ENCODE measurements at regions not wholly inside any gene's neighbourhood (a gene's known extent, or its start where the extent isn't known, plus 50 kb on each side); places are given as distances from the start of the nearest gene placed in this dataset.
"Not testable (repeated sequence)": the region's sequence is repeated elsewhere in the genome, so short reads cannot be mapped to it uniquely, and the experiment has no call there.

DNA sequence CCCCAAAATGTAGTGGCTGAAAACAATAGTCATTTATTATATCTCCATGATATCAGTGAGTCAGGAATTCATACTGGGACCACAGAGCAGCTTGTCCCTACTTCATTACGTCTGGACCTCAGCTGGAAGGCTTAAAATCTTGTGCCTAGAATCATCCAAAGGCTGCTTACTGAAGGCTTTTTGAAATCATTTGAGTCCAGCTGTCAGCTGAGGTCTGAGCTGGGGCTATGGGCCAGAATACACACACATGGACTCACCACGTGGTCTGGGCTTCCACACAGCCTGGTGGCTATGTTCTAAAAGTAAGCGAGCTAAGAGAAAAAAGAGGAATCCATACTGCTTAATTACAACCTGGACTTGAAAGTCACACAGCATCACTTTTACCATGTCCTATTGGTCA, 209.2 kb downstream of the KCTD12 start:
- intact Hi-C loops (cut with micrococcal nuclease), result no loop called here
- Mint-ChIP-seq H3K9me3 (no peaks in the 10 kb centered on the region), H3K4me1 (no peaks in the 10 kb centered on the region), H3K36me3 (no peaks in the 10 kb centered on the region), H3K27ac (no peak overlapping the region), H3K27me3 (peaks cover 5 to 9% of the 10 kb centered on the region in 2 donors), H3K4me3 (no peak overlapping the region)
- no peaks in the 10 kb centered on the region for H3K27me3 ChIP-seq (ENCODE audit: insufficient read depth, low read length)
- no peaks in the 10 kb centered on the region for H3K36me3 ChIP-seq (ENCODE audit: insufficient read depth, low read length)
- H3K4me1 ChIP-seq (ENCODE audit: insufficient read depth, low read length), result no peaks in the 10 kb centered on the region
- POLR2A ChIA-PET (ENCODE audit: partially characterized antibody), result no interaction called here
- no peak overlapping the region for H3K4me3 ChIP-seq (ENCODE audit: low read length in 2 of 2)
- no peaks in the 10 kb centered on the region for H3K9me3 ChIP-seq (ENCODE audit: control insufficient read depth in 1 of 2, low read length in 2 of 2)
- no peak for DNase-seq
- no peak overlapping the region for H3K27ac ChIP-seq (ENCODE audit: low read depth, low read length)
- CTCF ChIA-PET (ENCODE audit: partially characterized antibody), result interaction anchor here (0.8 kb wide), 1 partner anchor 16 kb away, joined by 3 read pairs; no protein-coding TSS in a partner anchor

DNA sequence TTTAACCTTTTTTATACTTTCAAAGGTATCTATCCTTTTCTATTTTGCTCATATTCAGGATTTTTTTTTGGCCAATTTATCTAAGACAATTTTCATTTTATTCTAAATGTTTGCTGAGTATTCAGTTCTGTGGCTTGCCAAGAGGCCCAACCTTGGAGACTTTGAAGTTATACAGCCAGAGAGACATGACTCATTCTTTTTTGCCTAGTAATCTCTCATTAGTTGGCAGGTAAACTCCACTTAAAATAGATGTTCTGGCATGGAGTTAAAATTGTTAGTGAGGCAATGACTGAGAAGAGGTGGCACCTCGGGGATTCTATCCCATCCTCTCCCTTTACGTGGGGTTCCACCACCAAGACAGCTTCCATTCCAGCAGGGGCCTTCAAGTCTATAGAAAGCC, 213.8 kb downstream of the KCTD12 start:
- Mint-ChIP-seq H3K27me3 (peaks cover 3 to 5% of the 10 kb centered on the region in 2 donors), H3K27ac (no peak overlapping the region), H3K4me1 (no peaks in the 10 kb centered on the region), H3K9me3 (no peaks in the 10 kb centered on the region), H3K4me3 (no peak overlapping the region), H3K36me3 (no peaks in the 10 kb centered on the region)
- Histone ChIP-seq H3K27ac (ENCODE audit: low read depth, low read length) (no peak overlapping the region), H3K4me1 (ENCODE audit: insufficient read depth, low read length) (no peaks in the 10 kb centered on the region), H3K4me3 (ENCODE audit: low read length in 2 of 2) (no peak overlapping the region), H3K27me3 (ENCODE audit: insufficient read depth, low read length) (no peaks in the 10 kb centered on the region), H3K9me3 (ENCODE audit: control insufficient read depth in 1 of 2, low read length in 2 of 2) (no peaks in the 10 kb centered on the region), H3K36me3 (ENCODE audit: insufficient read depth, low read length) (no peaks in the 10 kb centered on the region)
- intact Hi-C loops (cut with micrococcal nuclease), result no loop called here
- POLR2A ChIA-PET (ENCODE audit: partially characterized antibody), result no interaction called here
- DNase-seq, result no peak
- CTCF ChIA-PET (ENCODE audit: partially characterized antibody), result no interaction called here

DNA sequence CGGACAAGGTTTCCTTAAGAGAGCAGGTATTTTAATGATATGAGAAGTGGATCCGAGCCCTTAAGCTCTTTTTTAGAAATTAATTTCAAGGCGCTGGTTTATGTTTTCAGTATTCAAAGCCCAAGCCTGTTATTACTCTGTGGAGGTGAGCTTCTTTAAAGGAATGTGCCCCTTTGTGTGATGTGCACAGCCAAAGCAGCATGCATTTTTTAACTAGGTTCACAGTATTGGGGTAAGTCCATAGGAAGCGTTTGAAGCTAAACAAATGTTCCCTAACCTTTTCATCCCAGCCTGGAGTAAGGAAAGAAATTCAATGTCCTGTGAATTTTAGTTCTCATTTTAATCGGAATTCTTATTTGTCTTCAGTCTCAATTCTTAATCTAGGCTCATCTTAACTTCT, 217.5 kb downstream of the KCTD12 start:
- no peaks in the 10 kb centered on the region for H3K36me3 Mint-ChIP-seq
- no peak for DNase-seq
- Histone ChIP-seq H3K27ac (ENCODE audit: low read depth, low read length) (no peak overlapping the region), H3K4me3 (ENCODE audit: low read length in 2 of 2) (no peak overlapping the region), H3K36me3 (ENCODE audit: insufficient read depth, low read length) (no peaks in the 10 kb centered on the region), H3K9me3 (ENCODE audit: control insufficient read depth in 1 of 2, low read length in 2 of 2) (no peaks in the 10 kb centered on the region), H3K27me3 (ENCODE audit: insufficient read depth, low read length) (no peaks in the 10 kb centered on the region), H3K4me1 (ENCODE audit: insufficient read depth, low read length) (no peaks in the 10 kb centered on the region)
- ChIA-PET CTCF (ENCODE audit: partially characterized antibody) (interaction anchor here (1.2 to 1.8 kb wide), 4 partner anchors 207 to 308 kb away, joined by 3 to 9 read pairs (median 6); no protein-coding TSS in a partner anchor), POLR2A (ENCODE audit: partially characterized antibody) (no interaction called here)
- H3K4me1 Mint-ChIP-seq, result no peaks in the 10 kb centered on the region
- H3K27ac Mint-ChIP-seq, result no peak overlapping the region
- no peak overlapping the region for H3K4me3 Mint-ChIP-seq
- intact Hi-C loops (cut with micrococcal nuclease), result loop anchor here (5.0 kb wide), 1 partner anchor 219 kb away; the partner anchor contains the start of gene KCTD12
- no peaks in the 10 kb centered on the region for H3K9me3 Mint-ChIP-seq
- H3K27me3 Mint-ChIP-seq, result peaks cover 0 to 8% of the 10 kb centered on the region in 2 donors

DNA sequence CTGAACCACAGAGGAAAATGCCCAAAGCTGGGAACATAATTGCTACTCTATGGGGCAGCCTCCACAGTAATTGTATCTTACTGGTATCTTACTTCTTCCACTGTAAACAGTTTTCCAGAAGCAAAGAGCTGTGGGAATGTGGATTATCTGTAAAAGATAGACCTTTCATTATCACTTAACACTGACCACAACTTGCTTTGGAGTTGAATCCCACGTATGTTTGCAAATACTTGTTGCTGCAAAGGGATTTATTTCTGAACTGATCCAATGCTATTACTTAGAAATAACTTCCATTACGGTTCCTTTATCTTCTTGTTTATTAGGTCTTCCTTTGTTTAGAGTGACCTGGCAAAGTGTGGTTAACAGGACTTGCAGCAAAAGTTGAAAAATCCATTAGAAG, 218.1 kb downstream of the KCTD12 start:
- H3K4me1 Mint-ChIP-seq, result no peaks in the 10 kb centered on the region
- Histone ChIP-seq H3K27me3 (ENCODE audit: insufficient read depth, low read length) (no peaks in the 10 kb centered on the region), H3K4me3 (ENCODE audit: low read length in 2 of 2) (no peak overlapping the region), H3K27ac (ENCODE audit: low read depth, low read length) (no peak overlapping the region), H3K36me3 (ENCODE audit: insufficient read depth, low read length) (no peaks in the 10 kb centered on the region), H3K4me1 (ENCODE audit: insufficient read depth, low read length) (no peaks in the 10 kb centered on the region), H3K9me3 (ENCODE audit: control insufficient read depth in 1 of 2, low read length in 2 of 2) (no peaks in the 10 kb centered on the region)
- DNase-seq, result no peak
- H3K4me3 Mint-ChIP-seq, result no peak overlapping the region
- no peak overlapping the region for H3K27ac Mint-ChIP-seq
- no peaks in the 10 kb centered on the region for H3K9me3 Mint-ChIP-seq
- CTCF ChIA-PET (ENCODE audit: partially characterized antibody), result interaction anchor here (1.2 to 1.9 kb wide), 6 partner anchors 208 to 308 kb away, joined by 3 to 9 read pairs (median 6); partner anchors contain the start of gene KCTD12
- POLR2A ChIA-PET (ENCODE audit: partially characterized antibody), result no interaction called here
- intact Hi-C loops (cut with micrococcal nuclease), result loop anchor here (5.0 kb wide), 1 partner anchor 219 kb away; the partner anchor contains the start of gene KCTD12
- H3K36me3 Mint-ChIP-seq, result no peaks in the 10 kb centered on the region
- H3K27me3 Mint-ChIP-seq, result peaks cover 0 to 6% of the 10 kb centered on the region in 2 donors

GRCh38 chr13:76667551-76667950, 218.7 kb downstream of the KCTD12 start:
- no peak overlapping the region for H3K27ac ChIP-seq (ENCODE audit: low read depth, low read length)
- H3K4me3 ChIP-seq (ENCODE audit: low read length in 2 of 2), result no peak overlapping the region
- no peaks in the 10 kb centered on the region for H3K4me1 ChIP-seq (ENCODE audit: insufficient read depth, low read length)
- intact Hi-C loops (cut with micrococcal nuclease), result loop anchor here (1.0 to 5.0 kb wide), 2 partner anchors 220 to 236 kb away; partner anchors contain the start of gene KCTD12
- Mint-ChIP-seq H3K36me3 (no peaks in the 10 kb centered on the region), H3K27me3 (peaks cover 0 to 6% of the 10 kb centered on the region in 2 donors), H3K4me3 (no peak overlapping the region), H3K27ac (no peak overlapping the region), H3K9me3 (no peaks in the 10 kb centered on the region), H3K4me1 (no peaks in the 10 kb centered on the region)
- CTCF ChIA-PET (ENCODE audit: partially characterized antibody), result interaction anchor here (1.2 to 1.9 kb wide), 6 partner anchors 209 to 309 kb away, joined by 3 to 9 read pairs (median 6); partner anchors contain the start of gene KCTD12
- no peaks in the 10 kb centered on the region for H3K27me3 ChIP-seq (ENCODE audit: insufficient read depth, low read length)
- H3K36me3 ChIP-seq (ENCODE audit: insufficient read depth, low read length), result no peaks in the 10 kb centered on the region
- peak in 1 of 5 donors; percentile 9 for DNase-seq
- POLR2A ChIA-PET (ENCODE audit: partially characterized antibody), result no interaction called here
- H3K9me3 ChIP-seq (ENCODE audit: control insufficient read depth in 1 of 2, low read length in 2 of 2), result no peaks in the 10 kb centered on the region

DNA sequence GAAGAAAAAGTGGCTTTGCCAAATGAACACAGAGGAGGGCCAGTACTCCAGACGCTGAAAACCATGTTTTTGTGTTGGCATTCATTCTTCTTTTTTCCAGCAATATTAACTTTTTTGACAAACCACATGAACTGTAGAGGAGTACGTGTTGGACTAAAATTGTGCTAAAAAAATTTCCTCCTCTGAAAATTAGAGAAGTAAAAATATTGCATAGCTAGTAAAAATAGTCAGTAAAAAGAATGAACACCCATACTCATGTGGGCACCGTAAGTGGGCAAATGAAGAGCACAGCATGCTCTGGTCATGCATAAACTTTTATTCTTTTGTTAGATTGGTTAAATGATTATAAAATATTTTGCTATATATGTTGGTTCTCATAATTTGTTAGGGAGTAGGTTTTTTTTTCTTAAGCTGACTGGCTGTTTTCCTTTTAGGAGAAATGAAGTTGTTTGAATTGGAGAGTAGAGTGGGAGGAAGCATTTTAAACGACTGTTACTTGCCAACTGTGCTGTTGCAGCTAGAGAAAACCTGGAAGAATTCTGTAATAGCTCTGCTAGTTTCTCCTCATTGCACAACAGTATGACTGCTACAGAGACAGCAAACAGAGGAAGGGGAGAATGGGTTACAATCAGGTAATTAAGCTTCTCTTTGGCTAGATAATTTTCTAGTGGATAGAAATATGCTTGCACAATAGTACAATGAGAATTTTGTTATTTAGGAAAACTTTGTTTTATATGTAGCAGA, 222.4 kb downstream of the KCTD12 start:
- no peaks in the 10 kb centered on the region for H3K9me3 Mint-ChIP-seq

GRCh38 chr13:76659074-76659473, 227.1 kb downstream of the KCTD12 start:
- H3K4me3 ChIP-seq (ENCODE audit: low read length in 2 of 2); POLR2A ChIA-PET (ENCODE audit: partially characterized antibody); H3K27ac Mint-ChIP-seq; H3K9me3 Mint-ChIP-seq; H3K4me3 Mint-ChIP-seq; H3K4me1 Mint-ChIP-seq; H3K27me3 ChIP-seq (ENCODE audit: insufficient read depth, low read length); H3K9me3 ChIP-seq (ENCODE audit: control insufficient read depth in 1 of 2, low read length in 2 of 2); H3K27ac ChIP-seq (ENCODE audit: low read depth, low read length); H3K4me1 ChIP-seq (ENCODE audit: insufficient read depth, low read length); intact Hi-C loops (cut with micrococcal nuclease); CTCF ChIA-PET (ENCODE audit: partially characterized antibody); DNase-seq; H3K27me3 Mint-ChIP-seq; H3K36me3 Mint-ChIP-seq; H3K36me3 ChIP-seq (ENCODE audit: insufficient read depth, low read length): not testable (repeated sequence)

More for the DNA sequence above, 222.4 kb downstream of the KCTD12 start:
- peaks cover under 1 to 3% of the 10 kb centered on the region in 2 donors for H3K27me3 Mint-ChIP-seq
- Histone ChIP-seq H3K4me1 (ENCODE audit: insufficient read depth, low read length) (no peaks in the 10 kb centered on the region), H3K36me3 (ENCODE audit: insufficient read depth, low read length) (no peaks in the 10 kb centered on the region), H3K27ac (ENCODE audit: low read depth, low read length) (no peak overlapping the region), H3K27me3 (ENCODE audit: insufficient read depth, low read length) (no peaks in the 10 kb centered on the region), H3K4me3 (ENCODE audit: low read length in 2 of 2) (no peak overlapping the region), H3K9me3 (ENCODE audit: control insufficient read depth in 1 of 2, low read length in 2 of 2) (no peaks in the 10 kb centered on the region)
- no peak overlapping the region for H3K4me3 Mint-ChIP-seq
- no peaks in the 10 kb centered on the region for H3K4me1 Mint-ChIP-seq
- no peak overlapping the region for H3K27ac Mint-ChIP-seq
- H3K36me3 Mint-ChIP-seq, result no peaks in the 10 kb centered on the region
- ChIA-PET POLR2A (ENCODE audit: partially characterized antibody) (no interaction called here), CTCF (ENCODE audit: partially characterized antibody) (interaction anchor here (1.0 to 1.7 kb wide), 2 partner anchors 221 to 968 kb away, joined by 3 read pairs; no protein-coding TSS in a partner anchor)
- DNase-seq, result no peak
- intact Hi-C loops (cut with micrococcal nuclease), result no loop called here
